ENCODE measurements at regions not wholly inside any gene's neighbourhood (a gene's known extent, or its start where the extent isn't known, plus 50 kb on each side); places are given as distances from the start of the nearest gene placed in this dataset.

DNA sequence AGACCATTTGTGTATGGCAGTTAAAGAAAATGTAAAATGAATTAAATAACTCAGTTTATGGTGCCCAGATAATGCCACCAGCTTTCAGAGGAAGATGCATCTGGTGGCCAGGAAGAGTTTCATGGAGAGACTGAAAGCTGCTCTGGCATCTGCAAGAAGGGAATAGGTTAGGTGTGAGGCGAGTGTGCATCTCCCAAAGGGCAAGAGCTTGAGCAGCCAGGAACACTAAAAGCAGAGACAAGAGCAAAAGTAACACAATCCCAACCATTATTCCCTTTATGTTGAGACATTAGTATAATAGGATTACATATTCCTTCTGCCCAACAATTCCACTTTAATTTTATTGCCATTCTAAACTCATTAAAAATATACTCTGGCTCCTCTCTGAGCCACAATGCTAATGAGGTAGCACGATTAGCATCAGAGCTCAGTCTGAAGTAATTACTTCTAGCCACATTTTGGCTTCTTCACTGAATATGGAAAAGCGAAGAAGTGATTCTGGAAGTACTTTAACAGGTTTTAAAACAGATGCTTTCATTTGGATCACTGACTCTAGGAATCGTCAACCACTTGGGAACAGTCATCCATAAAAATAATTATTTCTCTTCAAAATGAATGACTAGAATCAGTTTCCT lies 309.4 kb upstream of the TMTC1 start:
- no peak for DNase-seq (ENCODE audit: low read depth)

GRCh38 chr12:30090258-30090657 lies 306.5 kb upstream of the TMTC1 start:
- DNase-seq (ENCODE audit: low read depth): no peak

DNA sequence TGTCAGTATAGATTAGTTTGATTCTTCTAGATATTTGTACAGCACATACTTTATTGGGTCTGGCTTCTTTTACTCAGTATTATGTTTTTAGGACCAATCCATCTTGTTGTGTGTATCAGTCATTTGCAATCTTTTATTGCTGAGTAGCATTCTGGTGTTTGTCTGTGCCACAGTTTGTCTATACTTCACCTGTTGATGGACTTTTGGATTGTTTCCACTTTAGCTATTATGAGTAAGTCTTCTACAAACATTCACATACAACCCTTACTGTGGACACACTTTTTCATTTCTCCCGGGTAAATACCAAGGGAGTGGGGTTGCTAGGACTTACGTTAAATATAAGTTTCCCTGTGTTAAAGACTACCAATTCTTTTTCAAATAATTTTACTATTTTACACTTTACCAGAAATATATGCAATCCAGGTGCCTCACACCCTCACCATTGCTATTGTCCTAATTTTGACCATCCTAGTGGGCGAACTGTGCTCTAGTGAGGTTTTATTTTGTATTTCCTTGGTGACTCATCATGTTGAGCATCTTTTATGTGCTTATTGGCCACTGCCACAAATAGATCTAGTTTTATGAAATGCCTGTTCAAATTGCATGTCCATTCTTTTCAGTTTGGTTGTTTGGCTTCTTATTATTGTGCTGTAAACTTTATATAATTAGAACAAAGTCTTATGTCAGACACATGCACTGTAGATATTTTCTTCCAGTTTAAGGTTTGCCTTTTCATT lies 304.7 kb upstream of the TMTC1 start:
- DNase-seq (ENCODE audit: low read depth): no peak

- DNase-seq (ENCODE audit: low read depth): no peak
These were observed 298.6 kb upstream of the TMTC1 start for GRCh38 chr12:30082381-30082780.

DNA sequence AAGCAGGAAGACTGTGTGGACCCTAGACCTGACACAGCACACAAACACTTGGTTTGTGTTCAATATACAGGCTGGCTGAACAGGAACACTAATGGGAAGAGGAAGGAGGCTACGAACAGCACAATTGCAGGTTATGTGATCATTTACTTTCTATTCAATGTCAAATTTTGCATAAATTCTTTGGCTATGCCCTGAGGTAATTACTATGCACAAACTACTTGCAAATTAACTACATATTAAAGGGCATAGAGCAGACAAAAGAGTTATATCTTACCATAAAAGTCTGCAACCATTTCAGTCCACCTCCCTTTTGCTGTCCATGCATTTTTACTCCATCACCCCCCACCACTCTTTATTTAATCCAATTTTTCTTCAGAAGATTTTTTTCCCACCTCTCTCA lies 291.2 kb upstream of the TMTC1 start:
- no peak for DNase-seq (ENCODE audit: low read depth)

DNA sequence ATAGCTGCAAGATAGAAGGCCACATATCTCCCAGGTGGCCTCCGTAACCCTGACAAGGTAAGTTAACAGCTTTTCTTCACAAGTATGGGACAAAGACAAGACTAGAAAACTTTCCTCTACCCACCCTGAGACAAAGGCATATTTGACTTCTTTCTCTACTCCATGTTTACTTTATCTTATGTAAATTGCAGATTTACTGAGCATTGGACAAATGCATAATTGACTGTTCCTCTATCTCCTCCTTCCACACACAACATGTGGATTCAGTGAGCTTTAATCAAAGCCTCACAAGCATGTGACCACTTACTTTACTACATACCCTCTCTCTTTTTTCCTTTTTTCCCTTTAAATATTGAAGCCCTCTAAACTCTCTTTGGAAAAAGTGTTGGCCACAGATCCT lies 289.1 kb upstream of the TMTC1 start:
- no peak for DNase-seq (ENCODE audit: low read depth)

- no peak for DNase-seq (ENCODE audit: low read depth)
These were observed 283.4 kb upstream of the TMTC1 start for GRCh38 chr12:30067146-30067545.

- DNase-seq (ENCODE audit: low read depth): no peak
These were observed 281.2 kb upstream of the TMTC1 start for GRCh38 chr12:30064906-30065305.

DNA sequence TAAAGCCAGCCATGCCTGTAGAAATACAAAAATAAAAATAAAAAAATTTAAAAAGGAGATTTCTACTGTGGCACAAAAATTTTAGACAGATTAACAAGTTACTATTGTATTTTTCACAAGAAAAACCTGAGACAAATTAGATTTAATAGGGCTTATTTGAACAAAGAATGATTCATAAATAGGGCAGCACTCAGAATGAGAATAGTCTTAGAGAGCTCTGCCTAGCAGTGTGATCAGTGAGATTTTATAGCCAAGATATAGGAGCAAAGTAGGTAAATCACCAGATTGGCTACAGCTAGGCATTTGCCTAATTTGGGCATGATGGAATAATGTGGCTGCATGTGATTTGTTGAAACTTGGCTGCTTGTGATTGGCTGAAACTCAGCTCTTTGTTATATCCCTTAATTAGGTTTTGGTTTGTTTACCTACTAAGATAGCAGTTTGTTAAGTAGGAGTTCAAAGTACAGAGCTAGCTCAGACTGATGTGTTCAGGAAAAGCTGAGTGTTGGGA lies 279.7 kb upstream of the TMTC1 start:
- no peak for DNase-seq (ENCODE audit: low read depth)

- DNase-seq (ENCODE audit: low read depth): no peak
These were observed 264.6 kb upstream of the TMTC1 start for GRCh38 chr12:30048371-30048770.

- DNase-seq (ENCODE audit: low read depth): peak; percentile 71
These were observed 263.9 kb upstream of the TMTC1 start for GRCh38 chr12:30047516-30048254.

DNA sequence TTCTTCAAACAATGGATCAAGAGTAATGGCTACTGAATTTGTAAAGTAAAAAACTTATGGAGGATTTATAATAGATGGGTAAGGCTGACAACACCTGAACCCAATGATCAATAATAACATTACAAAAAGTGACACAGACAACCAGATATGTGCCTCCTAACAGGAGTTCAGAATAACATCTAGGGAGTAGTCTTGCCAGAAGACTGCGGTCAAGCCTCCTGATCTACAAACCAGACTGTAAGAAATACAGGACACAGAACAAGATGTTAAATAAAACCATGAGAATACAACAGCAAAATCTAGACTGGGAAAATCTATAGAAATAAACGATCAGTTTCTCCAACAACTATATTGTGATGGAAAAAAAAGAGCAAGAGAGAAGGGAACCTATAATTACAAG lies 262.6 kb upstream of the TMTC1 start:
- no peak for DNase-seq (ENCODE audit: low read depth)

- no peak for DNase-seq (ENCODE audit: low read depth)
These were observed 261.4 kb upstream of the TMTC1 start for GRCh38 chr12:30045171-30045570.

DNA sequence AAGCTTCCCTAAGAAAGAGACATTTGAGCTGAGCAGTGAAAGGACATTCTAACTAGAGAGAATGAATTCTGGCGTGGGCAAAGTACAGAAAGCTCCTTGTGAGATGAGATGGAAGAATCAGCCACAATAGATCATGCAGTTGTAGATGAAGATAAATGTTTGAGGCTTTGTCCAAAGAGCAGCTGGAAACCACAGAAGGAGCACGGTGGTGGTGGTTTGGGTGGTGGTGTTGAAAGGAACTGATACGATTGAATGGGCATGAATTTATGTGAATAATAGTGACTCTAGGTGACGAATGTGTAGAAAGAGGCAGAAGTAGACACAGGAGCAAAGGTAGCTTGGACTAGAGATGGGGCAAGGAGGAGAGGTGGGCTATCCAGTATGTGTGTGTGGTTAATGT lies 260.5 kb upstream of the TMTC1 start:
- no peak for DNase-seq (ENCODE audit: low read depth)

DNA sequence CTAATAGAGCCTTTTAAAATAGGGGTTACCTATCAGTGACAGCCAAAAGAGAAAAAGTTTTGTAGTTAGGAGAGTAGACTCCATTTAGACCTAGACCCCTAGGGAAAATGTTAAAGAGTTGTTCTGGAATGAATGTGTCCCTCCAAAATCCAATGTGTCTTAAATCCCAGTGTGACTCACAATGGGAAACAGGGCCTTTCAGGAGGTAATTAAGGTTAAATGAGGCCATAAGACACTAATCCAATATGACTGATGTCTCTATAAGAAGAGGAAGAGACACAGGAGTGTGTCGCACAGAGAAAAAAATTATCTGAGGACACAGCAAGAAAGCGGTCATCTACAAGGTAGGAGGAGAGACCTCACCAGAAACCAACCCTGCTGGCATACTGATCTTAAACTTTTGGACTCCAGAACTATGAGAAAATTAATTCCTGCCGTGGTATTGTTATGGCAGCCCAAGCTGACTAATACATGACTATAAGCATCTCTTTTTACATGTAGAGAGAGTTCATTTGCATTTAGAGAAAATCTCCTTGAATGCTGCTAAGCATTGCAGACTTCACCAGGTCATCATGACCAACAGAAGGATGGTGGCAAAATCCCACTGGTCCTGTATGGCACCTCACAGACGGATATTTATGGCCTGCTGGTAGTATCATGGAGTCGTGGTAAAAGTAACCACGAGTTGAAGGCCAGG lies 259.6 kb upstream of the TMTC1 start:
- peak; percentile 31 for DNase-seq (ENCODE audit: low read depth)

GRCh38 chr12:30041096-30041495 lies 257.4 kb upstream of the TMTC1 start:
- no peak for DNase-seq (ENCODE audit: low read depth)

- DNase-seq (ENCODE audit: low read depth): no peak
These were observed 247.1 kb upstream of the TMTC1 start for GRCh38 chr12:30030693-30031374.

- DNase-seq (ENCODE audit: low read depth): peak; percentile 93
These were observed 243.0 kb upstream of the TMTC1 start for GRCh38 chr12:30026621-30027234.

- DNase-seq (ENCODE audit: low read depth): peak; percentile 26
These were observed 241.6 kb upstream of the TMTC1 start for GRCh38 chr12:30025317-30025716.

DNA sequence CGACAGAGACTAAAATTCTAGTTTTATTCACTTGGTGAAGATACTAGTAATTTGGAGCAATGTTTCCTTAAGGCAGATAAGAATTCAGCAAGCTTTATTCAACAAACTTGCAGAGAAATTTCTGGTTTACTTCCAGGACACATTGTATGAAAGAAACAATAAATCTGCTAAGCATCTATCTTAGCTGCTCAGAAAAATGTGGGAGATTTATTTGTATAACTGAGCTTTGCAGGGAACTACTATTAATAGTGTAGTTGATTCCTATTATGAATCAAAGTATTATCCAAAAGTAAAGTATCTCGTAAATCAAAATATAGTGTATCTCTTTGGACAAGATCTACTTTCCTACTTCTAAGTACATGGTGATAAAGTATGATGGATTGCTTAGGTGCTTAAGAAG lies 239.4 kb upstream of the TMTC1 start:
- no peak for DNase-seq (ENCODE audit: low read depth)

Measured in RPMI7951 (cell line).